ENCODE measurements at regions not wholly inside any gene's neighbourhood (a gene's known extent, or its start where the extent isn't known, plus 50 kb on each side); places are given as distances from the start of the nearest gene placed in this dataset.
"Not testable (repeated sequence)": the region's sequence is repeated elsewhere in the genome, so short reads cannot be mapped to it uniquely, and the experiment has no call there.

DNA sequence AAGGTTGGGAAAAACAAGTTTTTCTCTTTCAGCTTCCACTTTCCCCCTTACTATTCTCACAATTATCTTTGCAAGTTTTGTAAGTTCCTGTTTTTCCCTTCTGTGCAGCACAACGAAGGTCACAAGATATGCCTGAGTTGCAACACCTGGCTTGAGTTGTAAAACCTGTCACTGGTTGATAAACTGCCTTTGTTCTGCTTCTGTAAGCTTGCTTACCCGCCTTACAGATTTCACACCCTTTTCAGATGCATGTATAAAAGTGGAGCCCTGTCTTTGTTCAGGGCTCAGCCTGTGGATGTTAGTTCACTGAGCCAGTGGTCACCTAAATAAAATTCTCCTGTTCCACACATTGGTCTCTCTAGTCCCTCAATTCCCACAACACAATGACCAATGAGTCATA lies 318.9 kb downstream of the UBE2NL start:
- DNase-seq, result not testable (repeated sequence)

DNA sequence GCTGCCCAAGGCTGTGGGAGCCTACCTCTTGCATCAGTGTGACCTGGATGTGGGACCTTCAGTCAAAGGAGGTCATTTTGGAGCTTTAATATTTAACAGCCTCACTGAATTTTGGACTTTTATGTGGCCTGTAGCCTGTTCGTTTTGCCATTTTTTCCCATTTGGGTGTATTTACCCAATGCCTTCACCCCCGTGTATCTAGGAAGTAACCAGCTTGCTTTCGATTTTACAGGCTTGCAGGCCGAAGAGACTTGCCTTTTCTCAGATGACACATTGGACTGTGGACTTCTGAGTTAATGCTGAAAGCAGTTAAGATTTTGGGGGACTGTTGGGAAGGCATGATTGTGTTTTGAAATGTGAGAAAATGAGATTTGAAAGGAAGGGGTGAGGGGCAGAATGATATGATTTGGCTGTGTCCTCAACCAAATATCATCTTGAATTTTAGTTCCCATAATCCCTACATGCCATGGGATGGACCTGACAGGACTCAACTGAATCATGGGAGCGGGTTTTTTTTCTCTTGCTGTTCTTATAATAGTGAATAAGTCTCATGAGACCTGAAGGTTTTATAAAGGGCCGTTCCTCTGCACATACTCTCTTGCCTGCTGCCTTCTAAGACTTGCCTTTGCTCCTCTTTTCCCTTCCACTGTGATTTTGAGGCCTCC lies 324.6 kb downstream of the UBE2NL start:
- not testable (repeated sequence) for DNase-seq

DNA sequence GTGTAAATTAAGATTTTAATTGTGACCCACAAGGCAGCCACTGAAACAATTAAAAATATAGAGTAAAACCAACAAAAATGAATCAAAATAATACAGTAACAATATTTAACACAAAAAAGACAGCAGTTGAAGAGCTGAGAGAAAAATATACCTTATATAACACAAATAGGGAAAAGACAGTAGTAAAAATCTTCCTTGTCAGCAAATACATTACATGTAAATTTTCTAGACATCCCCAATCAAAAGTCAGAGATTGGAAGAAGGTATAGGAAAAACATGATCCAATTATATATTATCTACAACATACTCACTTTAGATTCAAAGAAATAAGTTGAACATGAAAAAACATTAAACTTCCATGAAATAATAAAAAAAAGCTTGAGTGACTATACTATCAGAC lies 330.8 kb downstream of the UBE2NL start:
- DNase-seq, result no peak

DNA sequence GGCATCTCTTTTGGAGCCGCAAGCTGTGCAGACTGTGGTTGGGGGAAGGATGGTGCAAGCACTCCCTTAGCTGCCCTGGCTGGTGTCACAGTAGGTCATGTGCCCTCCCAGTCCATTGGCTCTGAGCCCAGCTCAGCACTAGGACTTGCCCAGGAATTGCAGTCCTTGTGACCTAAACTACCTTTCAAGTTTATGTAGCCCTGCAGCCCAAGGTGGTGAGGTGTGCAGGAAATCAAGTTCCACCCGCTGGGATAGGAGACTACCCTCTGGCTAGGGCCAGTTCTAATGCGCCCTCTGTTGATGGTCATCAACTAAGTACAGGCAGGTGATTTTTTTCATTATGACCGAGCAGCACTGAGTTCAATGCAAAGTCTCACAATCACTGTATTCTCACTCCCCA lies 335.2 kb downstream of the UBE2NL start:
- DNase-seq, result no peak

DNA sequence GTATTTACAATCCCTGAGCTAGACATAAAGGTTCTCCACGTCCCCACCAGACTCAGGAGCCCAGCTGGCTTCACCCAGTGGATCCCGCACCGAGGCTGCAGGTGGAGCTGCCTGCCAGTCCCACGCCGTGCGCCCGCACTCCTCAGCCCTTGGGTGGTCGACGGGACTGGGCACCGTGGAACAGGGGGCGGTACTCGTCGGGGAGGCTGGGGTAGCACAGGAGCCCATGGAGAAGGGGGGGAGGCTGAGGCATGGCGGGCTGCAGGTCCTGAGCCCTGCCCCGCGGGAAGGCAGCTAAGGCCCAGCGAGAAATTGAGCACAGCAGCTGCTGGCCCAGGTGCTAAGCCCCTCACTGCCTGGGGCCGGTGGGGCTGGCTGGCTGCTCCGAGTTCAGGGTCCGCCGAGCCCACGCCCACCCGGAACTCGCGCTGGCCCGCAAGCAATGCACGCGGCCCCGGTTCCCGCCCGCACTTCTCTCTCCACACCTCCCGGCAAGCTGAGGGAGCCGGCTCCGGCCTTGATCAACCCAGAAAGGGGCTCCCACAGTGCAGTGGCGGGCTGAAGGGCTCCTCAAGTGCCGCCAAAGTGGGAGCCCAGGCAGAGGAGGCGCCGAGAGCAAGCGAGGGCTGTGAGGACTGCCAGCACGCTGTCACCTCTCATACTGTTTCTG lies 347.4 kb downstream of the UBE2NL start:
- not testable (repeated sequence) for DNase-seq

DNA sequence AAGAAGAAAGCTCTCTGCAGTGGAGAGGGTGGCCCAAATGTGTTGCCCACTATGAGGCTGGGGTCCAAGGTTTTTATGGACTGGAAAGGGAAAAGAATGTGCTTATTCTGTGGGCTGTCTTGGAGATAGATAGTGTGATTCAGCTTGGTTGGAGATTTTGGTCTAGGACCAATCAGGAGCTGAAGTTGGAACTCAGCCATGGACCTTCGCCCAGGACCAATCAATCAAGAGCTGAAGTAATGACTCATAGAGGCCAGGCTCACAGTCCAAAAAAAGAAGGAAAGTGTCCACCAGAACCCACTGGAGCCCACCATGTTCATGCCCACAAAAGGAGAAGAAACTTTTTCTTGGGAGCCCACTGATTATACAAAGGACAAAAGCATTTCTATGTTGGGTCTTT lies 369.5 kb downstream of the UBE2NL start:
- DNase-seq, result no peak

DNA sequence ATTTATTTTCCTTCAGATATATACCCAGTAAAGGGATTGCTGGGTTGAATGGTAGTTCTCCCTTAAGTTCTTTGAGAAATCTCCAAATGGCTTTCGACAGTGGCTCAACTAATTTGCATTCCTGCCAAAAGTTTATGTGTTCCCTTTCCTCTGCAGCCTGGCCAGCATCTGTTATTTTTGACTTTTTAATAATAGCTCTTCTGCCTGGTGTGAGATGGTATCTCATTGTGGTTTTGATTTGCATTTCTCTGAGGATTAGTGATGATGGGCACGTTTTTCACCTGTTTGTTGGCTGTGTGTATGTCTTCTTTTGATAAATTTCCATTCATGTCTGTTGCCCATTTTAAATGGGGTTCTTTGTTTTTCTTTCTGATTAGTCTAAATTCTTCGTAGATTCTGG lies 375.2 kb downstream of the UBE2NL start:
- no peak for DNase-seq

DNA sequence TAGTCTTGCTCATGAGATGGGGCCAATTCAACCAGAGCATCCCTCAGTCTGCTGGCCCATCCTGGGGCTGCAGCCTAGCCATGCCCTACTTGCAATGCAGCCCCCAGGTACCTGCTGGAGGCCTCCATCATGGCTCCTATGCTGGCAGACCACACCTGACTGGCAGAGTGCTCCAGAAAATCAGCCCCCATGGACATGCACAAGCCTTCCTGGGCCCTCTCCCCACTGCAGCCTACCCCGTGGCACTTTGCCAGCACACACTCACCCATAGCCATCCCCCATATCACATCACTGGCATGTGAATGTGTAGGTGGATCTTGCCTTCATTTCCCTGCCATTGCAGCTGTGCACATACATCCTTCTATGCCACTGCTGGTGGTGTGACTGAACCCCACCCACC lies 381.8 kb downstream of the UBE2NL start:
- no peak for DNase-seq

DNA sequence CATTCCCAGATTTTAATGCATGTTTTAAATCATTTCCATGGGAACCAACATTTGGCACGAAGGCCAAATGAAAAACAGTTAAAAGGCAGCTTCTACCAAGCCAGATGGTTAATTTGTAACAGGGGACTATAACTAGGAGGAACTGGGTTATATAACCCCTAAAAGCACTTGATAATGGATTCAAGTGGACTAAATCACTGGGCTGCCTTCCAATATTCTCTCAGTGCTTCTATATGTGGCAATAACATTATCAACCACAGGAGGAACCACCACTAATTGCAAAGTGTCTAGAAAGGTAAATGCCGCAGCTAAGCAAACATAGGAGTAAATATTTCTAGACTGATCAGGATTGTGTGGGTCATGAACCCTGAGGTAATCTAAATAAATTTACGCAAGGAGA lies 391.5 kb downstream of the UBE2NL start:
- peak; percentile 46 for DNase-seq

DNA sequence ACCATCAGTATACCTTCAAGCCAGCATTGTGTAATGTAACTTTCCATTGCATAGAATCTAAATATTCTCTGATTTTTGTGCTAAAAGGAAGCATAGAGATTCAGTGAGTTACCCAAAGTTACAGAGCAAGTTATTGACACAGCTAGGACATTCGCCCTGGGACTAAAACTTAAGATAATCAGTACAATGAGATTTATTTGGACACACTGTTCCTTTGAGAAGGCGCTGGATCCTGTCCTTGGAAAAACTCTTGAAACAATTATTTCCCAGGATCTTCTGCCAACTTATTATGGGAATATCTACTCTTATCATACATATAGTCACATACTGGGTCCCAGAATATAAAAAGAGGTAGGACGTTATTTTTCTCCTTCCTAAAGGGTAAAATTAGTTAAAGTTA lies 392.0 kb downstream of the UBE2NL start:
- no peak for DNase-seq

DNA sequence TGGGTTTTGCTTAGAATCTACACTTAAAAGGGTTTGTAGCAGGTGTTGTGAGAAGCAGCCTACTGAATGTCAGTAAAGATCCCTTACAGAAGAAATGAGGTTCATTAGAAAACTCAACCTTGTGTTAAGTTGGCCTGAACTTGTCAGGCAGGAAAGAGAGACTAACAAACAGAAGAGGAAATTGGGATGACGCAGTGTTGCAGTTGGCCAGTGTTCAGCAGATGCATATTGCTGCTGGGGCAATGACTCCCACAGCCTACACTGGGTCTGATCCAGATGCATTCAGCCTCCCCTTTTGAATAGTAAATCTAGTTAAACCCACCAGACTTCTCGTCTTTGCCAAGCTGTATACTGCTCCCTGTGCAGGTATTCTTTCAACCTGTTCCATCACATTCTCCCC lies 409.4 kb downstream of the UBE2NL start:
- no peak for DNase-seq

DNA sequence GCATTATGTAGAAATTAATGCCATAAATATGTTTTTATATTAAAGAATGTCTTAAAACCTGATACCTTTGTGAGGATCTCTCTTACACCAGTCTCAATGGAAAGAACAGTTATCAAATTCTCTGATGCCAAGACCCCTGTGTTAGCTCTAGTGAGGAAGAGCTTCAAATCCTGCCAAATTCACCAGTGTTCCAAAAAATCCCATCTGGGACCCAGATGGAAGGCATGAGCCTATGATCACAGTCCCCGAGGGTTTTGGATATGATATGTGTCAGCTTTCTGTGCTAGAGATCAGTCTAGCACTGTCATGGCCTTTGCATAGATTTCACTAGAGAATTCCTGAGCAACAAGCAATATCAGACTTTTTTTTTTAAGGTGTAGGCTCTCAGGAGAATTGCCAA lies 412.1 kb downstream of the UBE2NL start:
- DNase-seq, result no peak

DNA sequence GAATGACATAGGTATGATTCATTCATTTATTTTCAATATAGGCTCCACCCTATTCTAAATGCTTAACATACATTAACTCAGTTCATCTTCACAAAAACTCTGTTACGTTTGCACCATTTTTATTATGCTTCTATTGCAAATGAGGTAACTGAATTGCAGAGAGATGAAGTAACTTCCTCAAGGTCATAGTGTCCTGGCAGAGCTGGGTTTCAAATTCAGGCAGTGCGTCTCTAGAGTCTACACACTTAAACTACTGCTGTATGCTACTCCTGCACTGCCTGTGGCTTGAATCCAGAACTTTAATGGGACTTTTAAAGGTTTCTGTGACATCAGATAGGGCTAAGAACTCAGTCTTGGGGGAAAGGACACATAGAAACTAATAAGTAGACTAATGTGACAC lies 413.4 kb downstream of the UBE2NL start:
- no peak for DNase-seq

DNA sequence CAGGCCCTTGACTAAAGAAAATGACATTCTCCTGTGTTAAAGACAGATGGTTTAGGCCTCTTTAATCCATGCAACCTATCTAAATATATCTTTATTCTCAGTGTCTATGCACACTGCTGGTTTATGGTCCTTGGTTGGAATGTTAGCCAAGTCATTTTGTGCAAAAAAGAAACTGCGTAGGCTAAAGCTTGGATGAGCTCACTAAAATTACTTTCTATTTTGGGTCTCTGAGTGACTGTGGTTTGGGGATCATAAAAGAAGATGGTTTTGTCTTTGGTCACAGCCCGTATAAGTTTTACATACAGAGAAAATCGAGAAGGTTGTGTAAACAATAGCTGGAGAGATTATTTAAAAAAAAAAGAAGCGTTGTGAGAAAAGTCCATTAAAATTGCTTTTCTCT lies 443.6 kb downstream of the UBE2NL start:
- DNase-seq, result no peak

DNA sequence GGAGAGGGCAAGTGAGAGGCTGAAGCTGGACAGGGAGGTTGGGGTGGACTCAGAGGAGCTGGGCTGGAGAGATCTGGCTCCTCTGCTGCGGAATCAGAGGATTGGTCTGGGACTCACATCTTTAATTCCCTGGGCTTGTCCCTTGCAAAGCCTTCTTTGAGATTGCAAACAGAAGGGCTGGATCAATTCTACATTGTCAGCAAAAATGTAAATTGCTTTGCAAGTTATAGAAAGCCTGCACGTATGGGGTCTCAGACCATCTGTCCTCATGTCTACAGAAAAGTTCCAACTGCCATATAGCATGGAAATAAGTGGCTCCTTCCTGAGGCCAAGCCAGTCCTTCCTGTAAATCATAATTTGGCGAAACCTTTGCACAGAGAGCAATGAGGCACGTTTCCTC lies 449.6 kb downstream of the UBE2NL start:
- DNase-seq, result no peak

DNA sequence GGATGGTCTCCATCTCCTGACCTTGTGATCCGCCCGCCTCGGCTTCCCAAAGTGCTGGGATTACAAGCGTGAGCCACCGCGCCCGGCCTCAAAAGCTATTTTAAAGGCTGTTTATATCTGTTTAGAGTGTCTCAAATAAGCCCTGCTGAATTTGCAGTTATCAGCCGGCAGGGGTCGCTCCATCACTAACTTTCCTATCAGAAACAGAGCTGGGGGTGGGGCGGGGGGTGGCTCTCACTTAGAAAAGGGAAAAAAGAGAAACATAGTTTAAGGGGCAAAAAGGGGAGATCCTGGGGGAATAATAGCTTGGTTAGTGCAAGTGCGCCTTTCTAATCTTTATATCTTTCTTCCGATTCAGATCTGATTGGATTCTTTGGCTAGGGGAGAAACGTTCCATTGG lies 450.7 kb downstream of the UBE2NL start:
- no peak for DNase-seq

DNA sequence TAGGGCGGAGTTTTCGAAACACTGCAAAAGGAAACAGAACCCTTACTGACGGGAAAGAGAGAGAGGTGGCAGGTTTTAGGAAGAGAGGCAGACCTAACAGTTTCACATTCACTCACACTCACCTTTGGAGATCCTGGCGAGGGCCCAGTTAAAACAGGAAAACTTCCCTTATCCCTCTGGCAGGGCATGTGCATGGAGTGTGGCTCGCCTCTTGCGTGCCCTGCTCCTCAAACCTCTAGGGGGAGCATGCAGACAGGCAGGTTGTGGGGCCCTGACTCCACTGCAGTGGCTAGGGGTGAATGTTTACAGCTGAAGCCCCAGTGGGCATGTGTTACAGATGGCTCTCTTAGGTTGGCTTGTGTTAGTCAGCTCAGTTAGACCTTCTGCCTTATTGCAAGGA lies 451.5 kb downstream of the UBE2NL start:
- no peak for DNase-seq

DNA sequence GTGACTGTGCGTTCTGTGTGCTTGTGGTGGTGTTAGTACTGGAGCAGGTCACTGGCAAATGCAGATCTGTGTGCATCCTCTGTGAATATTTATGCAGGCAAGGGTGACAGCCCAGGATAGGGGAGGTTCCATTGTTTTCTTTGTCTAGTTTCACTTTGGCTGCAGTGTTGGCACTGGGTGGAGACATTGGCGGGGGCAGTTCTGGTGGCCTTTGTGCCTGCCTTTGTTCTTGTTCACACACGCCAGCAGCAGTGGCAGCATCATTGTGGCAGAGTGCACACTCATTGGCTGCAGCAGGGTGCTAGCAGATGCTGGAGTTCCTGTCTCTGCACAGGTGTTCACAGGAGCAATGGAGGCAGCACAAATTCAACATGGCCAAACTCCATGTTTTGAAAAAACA lies 495.3 kb downstream of the UBE2NL start:
- DNase-seq, result no peak

DNA sequence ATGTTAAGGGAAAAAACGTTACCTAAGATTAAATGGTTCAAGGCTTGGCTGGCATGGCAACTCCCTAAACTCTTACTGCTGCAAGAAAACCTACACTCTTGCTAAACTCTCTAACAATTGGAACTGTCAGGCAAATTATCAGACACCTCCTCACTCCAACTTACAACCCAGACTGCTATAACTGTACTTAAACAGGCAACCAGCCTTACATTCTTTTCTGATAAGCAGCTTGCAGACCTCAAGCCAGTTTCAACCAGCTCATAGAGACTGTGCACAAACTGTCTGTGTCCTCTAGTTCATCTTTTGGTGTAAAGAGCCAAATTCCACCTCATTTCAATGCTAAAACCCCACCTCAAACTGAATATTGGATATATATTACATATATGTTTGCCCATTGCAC lies 504.9 kb downstream of the UBE2NL start:
- DNase-seq, result no peak

Data from NCI-H2171 treated with DMSO at 0.1 percent for 48 hours (cell line).